ENCODE measurements at regions not wholly inside any gene's neighbourhood (a gene's known extent, or its start where the extent isn't known, plus 50 kb on each side); places are given as distances from the start of the nearest gene placed in this dataset.

DNA sequence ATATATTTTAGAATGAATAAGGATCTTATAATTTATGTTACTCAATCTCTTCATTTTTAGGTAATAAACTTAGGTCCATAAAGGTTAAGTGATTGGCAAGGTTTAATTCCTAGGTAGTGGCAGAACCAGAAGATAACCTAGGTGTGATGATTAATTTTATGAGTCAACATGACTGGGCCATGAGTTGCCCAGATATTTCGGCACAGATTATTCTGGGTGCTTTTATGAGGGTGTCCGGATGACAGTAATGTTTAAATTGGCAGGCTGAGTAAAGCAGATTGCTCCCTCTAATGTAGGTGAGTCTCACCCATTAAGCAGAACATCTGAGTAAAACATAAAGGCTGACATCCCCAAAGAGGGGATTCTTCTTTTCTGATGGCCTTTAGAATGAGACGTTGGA lies 1349.3 kb upstream of the CELF2 start:
- H3K4me3 ChIP-seq, result no peak overlapping the region
- H3K27me3 ChIP-seq, result no peaks in the 10 kb centered on the region
- H3K36me3 ChIP-seq, result no peaks in the 10 kb centered on the region
- no peak for TF ChIP-seq POLR2A (IDR thresholded peaks at IDR 0.05)
- TF ChIP-seq, protein P1, sequence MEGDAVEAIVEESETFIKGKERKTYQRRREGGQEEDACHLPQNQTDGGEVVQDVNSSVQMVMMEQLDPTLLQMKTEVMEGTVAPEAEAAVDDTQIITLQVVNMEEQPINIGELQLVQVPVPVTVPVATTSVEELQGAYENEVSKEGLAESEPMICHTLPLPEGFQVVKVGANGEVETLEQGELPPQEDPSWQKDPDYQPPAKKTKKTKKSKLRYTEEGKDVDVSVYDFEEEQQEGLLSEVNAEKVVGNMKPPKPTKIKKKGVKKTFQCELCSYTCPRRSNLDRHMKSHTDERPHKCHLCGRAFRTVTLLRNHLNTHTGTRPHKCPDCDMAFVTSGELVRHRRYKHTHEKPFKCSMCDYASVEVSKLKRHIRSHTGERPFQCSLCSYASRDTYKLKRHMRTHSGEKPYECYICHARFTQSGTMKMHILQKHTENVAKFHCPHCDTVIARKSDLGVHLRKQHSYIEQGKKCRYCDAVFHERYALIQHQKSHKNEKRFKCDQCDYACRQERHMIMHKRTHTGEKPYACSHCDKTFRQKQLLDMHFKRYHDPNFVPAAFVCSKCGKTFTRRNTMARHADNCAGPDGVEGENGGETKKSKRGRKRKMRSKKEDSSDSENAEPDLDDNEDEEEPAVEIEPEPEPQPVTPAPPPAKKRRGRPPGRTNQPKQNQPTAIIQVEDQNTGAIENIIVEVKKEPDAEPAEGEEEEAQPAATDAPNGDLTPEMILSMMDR (IDR thresholded peaks at IDR 0.05), result no peak
- no peak for DNase-seq
- no peak overlapping the region for H3K27ac ChIP-seq
- H3K9me3 ChIP-seq, result no peaks in the 10 kb centered on the region
- no peaks in the 10 kb centered on the region for H3K4me1 ChIP-seq

DNA sequence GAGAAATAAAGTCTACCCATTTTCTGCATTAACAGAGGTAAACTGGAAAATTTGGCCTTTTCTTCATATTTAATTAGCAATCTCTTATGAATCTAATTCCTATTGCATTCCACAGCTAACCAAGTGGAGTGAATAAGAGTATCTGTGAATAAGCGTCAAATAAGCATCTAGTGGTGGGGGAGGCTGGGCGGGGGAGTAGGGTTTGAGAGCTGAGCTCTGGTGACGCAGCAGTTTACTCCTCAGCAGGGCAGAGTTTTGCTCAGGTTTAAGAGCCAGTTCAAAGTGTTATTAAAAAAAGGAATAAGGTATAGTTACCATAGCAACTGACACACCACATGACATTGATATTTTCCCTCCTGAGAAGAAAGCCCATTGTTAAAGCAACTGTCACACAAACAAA lies 1346.8 kb upstream of the CELF2 start:
- Histone ChIP-seq H3K27ac (no peak overlapping the region), H3K36me3 (no peaks in the 10 kb centered on the region), H3K4me3 (no peak overlapping the region), H3K9me3 (no peaks in the 10 kb centered on the region), H3K27me3 (no peaks in the 10 kb centered on the region), H3K4me1 (no peaks in the 10 kb centered on the region)
- no peak for DNase-seq
- TF ChIP-seq, protein P1 (IDR thresholded peaks at IDR 0.05), result no peak
- TF ChIP-seq POLR2A (IDR thresholded peaks at IDR 0.05), result no peak

DNA sequence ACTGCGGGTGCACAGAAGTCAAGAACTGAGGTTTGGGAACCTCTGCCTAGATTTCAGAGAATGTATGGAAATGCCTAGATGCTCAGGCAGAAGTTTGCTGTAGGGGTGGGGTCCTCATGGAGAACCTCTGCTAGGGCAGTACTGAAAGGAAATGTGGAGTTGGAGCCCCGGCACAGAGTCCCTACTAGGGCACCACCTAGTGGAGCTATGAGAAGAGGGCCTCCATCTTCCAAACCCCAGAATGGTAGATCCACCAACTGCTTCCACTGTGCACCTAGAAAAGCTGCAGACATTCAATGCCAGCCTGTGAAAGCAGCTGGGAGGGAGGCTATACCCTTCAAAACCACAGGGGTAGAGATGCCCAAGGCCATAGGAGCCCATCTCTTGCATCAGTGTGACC lies 1336.0 kb upstream of the CELF2 start:
- TF ChIP-seq POLR2A (IDR thresholded peaks at IDR 0.05), result no peak
- TF ChIP-seq, protein P1 (IDR thresholded peaks at IDR 0.05), result no peak
- no peak for DNase-seq
- H3K36me3 ChIP-seq, result no peaks in the 10 kb centered on the region
- no peak overlapping the region for H3K4me3 ChIP-seq
- H3K27me3 ChIP-seq, result no peaks in the 10 kb centered on the region
- no peaks in the 10 kb centered on the region for H3K4me1 ChIP-seq
- H3K27ac ChIP-seq, result no peak overlapping the region
- no peaks in the 10 kb centered on the region for H3K9me3 ChIP-seq

DNA sequence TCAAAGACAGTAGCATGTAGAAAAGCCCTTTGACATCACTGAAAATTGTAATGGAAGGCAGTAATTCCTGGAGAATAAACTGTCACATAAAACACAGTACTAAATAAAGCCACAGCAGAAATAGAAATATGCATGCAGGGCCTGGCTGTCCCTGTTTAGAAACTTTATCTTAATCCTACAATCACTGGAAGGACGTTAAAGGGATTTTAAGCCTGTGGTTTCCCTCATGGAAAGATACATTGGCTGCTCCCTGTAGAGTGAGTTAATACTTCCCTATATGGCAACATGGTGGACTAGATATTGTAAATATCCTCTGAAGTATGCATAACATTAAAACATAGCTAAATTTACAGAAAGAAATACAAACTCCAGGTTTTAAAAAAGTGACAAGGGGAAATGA lies 1334.9 kb upstream of the CELF2 start:
- H3K4me1 ChIP-seq, result no peaks in the 10 kb centered on the region
- no peak overlapping the region for H3K27ac ChIP-seq
- H3K9me3 ChIP-seq, result no peaks in the 10 kb centered on the region
- H3K27me3 ChIP-seq, result no peaks in the 10 kb centered on the region
- DNase-seq, result no peak
- H3K4me3 ChIP-seq, result no peak overlapping the region
- no peaks in the 10 kb centered on the region for H3K36me3 ChIP-seq
- TF ChIP-seq, protein P1 (IDR thresholded peaks at IDR 0.05), result no peak
- no peak for TF ChIP-seq POLR2A (IDR thresholded peaks at IDR 0.05)

DNA sequence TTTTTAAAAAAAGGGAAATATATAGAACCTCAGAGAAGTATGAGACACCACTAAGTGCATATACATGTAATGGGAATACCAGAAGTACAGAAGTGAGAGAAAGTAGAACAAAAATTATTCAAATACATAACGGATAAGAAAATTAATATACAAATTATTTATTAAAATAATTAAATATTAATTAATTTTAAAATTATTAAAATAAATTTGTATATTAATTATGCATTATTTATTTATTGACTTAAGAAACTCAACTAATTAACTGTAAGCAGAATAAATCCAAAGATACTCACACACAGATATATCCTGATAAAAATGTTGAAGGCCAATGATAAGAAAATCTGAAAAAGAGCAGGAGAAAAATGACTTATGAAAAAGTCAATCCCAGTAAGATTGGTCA lies 1333.5 kb upstream of the CELF2 start:
- TF ChIP-seq, protein P1 (IDR thresholded peaks at IDR 0.05), result no peak
- no peak for TF ChIP-seq POLR2A (IDR thresholded peaks at IDR 0.05)
- no peak for DNase-seq
- Histone ChIP-seq H3K27ac (no peak overlapping the region), H3K4me3 (no peak overlapping the region), H3K9me3 (no peaks in the 10 kb centered on the region), H3K36me3 (no peaks in the 10 kb centered on the region), H3K4me1 (no peaks in the 10 kb centered on the region), H3K27me3 (no peaks in the 10 kb centered on the region)

DNA sequence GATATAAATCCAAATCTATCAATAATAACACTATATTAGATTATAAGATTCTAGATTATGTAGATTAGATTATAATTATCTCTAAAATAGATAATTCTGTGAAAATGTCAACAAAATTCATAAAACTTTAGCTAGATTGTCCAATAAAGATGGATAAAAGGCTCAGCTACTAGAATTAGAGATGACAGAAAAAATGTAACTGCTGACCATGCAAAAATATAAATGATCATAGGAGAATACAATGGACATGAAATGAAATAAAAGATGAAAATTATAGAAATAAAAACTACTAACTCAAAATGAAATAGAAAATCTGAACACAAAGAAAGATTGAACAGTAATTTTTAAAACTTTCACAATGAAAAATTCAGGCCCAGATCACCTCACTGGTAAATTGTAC lies 1332.1 kb upstream of the CELF2 start:
- H3K4me3 ChIP-seq, result no peak overlapping the region
- H3K36me3 ChIP-seq, result no peaks in the 10 kb centered on the region
- H3K9me3 ChIP-seq, result no peaks in the 10 kb centered on the region
- H3K4me1 ChIP-seq, result no peaks in the 10 kb centered on the region
- DNase-seq, result no peak
- no peak for TF ChIP-seq POLR2A (IDR thresholded peaks at IDR 0.05)
- TF ChIP-seq, protein P1 (IDR thresholded peaks at IDR 0.05), result no peak
- no peak overlapping the region for H3K27ac ChIP-seq
- no peaks in the 10 kb centered on the region for H3K27me3 ChIP-seq
